Stimulated activated CD8-positive, alpha-beta memory T cell treated with anti-CD3 and anti-CD28 coated beads, Interleukin-15, amount 100 ng/mL, for 1 hour (primary cell): ENCODE measurements at regions not wholly inside any gene's neighbourhood (a gene's known extent, or its start where the extent isn't known, plus 50 kb on each side); places are given as distances from the start of the nearest gene placed in this dataset.
"Not testable (repeated sequence)": the region's sequence is repeated elsewhere in the genome, so short reads cannot be mapped to it uniquely, and the experiment has no call there.

Source experiments
- DNase-seq: peaks from one replicate; pipeline ENCODE4 v3.0.0-alpha.2; 2020; ENCODE audit warnings: low read depth

DNA sequence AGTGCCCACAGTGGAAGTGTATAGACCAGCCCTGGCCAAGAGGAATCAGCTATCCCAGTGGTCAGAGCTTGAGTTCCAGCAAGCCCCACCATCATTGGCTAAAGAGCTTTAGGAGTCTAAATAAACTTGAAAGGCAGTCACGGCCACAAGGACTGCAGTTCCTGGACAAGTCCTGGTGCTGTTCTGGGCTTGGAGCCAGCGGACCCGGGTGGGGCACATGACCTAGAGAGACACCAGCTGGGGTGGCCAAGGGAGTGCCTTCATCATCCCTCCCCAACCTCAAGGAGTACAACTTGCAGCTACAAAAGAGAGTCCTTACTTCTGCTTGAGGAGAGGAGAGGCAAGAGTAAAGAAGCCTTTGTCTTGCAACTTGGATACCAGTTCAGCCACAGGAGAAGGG, 439.8 kb upstream of the TMEFF2 start:
- DNase-seq, result no peak

DNA sequence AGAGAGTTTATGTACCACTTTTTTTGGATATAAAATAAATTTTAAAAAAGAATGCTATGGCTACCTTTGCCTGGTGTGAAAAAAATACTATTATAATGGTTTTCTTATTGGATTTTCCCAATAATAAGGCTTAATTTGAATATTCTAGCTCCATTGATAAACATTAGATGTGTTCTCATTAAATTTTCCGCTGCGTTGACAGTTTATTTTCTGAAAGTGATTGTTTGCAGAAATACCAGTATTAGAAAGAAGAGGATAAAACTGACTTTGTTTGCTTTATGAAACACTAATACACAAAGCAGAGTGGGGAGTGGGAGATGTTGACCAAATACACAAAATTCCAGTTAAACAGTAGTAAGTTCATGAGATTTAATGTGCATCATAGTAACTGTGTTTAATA, 433.3 kb upstream of the TMEFF2 start:
- DNase-seq, result no peak

- no peak for DNase-seq
Measured at GRCh38 chr2:192615105-192615504, 420.4 kb upstream of the TMEFF2 start.

DNA sequence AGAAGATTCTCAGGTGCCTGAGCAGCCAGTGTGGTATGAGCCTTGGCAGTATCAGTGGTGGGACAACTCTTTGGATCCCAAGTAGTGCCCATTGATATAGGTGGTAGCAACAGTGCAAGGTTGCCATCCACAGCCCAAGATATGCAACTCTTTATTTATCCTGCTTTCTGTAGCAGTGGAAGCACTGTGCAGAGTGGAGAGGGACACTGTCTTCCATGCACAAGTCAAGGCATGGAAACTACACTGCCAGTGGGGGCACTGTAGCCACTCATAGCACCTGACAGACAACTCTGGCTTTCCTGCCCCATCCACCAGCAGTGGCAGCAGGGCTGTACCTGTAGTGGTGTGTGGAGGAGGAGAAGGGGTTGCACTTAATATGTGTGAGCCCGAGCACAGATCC, 409.6 kb upstream of the TMEFF2 start:
- no peak for DNase-seq

DNA sequence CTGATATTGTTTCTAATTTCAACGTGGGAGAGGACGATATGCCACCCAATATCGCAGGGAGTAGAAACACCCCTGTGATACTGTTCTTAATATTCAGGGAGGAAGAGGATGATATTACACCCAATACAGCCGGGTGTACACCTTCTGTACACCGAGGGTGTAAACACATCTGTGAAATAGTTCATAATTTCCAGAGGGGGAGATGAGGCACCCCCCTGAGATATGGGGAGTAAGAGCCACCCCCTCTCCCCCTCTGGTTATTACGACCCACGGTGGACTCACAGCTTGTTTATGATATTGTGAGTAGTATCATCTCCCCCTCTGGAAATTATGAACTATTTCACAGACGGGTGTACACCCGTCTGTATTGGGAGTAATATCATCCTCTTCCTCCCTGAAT, 403.9 kb upstream of the TMEFF2 start:
- not testable (repeated sequence) for DNase-seq

GRCh38 chr2:192593561-192593960, 398.8 kb upstream of the TMEFF2 start:
- DNase-seq, result no peak

GRCh38 chr2:192591617-192592016, 396.9 kb upstream of the TMEFF2 start:
- no peak for DNase-seq

DNA sequence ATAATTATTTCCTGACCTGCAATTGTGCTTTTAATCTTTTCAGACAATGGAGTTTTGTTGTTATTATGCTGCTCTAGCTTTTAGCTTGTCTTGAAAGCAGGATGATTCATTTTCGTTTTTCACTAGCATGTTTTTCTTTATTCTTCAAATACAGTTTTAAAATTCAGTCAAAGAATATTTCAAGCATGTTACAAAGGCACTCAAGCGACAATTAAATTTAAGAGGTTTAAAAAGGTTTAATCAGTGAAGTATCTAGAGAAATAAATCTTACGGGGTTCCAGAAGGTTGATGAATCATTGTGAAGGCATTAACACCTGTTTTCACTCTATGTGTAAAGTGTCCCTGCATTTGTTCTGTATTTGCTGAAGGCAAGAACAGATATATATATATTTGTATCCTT, 390.7 kb upstream of the TMEFF2 start:
- no peak for DNase-seq

GRCh38 chr2:192584976-192585375, 390.2 kb upstream of the TMEFF2 start:
- no peak for DNase-seq

DNA sequence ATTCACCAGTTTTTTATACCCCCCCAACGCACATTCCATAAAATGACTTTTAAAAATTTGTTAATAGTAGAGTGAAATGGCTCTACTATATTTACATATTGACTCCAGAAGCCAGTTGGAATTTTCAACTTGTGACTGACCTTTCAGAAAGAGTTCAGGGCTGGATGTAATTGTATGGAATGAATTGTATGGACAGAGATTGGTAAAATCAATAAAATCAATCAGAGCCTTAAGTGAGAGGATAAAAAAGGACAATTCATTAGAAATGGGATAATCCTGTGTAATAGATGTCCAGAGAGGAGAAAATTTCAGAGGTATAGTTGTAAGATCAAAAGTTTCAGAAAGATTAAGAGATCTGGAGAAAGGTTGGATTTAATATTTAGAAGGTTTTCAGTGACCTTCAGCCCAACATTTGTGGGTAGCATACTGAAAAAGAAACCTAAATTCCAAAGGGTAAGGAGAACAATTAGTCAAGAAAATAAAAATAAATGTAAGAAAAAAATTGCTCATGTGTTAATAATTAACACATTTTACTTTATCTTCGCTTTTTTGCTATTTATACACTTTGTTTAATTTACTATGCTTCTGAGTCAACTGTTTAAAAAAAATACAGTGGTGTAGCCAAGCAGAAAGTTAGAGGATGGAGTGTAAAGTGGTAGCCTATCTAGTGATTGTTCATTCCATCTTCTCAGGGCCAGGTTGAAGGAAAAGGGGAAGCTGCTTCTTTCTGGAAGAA, 385.4 kb upstream of the TMEFF2 start:
- DNase-seq, result no peak

DNA sequence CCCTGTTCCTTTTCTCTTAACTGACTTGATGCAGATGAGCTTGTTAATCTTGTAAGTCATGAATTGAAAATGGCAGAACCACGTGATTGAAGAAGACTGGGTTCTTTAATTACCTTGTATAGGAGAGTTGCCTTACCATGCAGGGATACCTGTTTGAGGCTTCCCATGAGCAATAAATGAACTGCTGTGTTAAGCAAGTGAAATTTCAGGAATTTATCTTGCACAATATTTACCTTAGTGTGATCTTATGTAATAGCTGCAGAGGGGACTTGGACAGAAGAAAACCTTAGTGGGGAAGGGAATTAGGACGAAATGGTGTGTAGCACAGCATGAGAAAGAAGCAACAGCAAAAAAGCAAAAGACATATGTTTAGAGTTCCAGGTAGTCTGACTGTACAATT, 384.0 kb upstream of the TMEFF2 start:
- DNase-seq, result no peak

DNA sequence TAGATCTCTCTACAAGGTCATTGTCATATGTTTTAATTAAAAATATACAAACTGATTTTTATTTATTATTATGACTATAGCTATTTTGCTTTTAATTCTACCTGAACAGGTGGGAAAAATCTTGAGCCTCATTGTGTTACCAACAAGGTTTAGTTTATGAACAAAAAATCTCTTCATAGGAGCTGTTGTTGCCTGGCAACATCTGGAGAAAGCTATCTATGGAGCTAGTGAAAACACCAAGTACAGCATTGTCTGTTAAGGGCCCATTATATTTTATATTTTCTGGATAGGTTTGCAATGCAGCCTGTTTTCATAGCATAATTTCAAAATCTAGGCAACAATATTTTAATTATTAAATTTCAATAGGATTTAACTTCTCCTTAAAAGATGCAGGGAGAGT, 383.0 kb upstream of the TMEFF2 start:
- DNase-seq, result no peak

- DNase-seq, result no peak
Measured at GRCh38 chr2:192574552-192574951, 379.8 kb upstream of the TMEFF2 start.

GRCh38 chr2:192571636-192572035, 376.9 kb upstream of the TMEFF2 start:
- DNase-seq, result no peak

GRCh38 chr2:192570788-192571187, 376.1 kb upstream of the TMEFF2 start:
- DNase-seq, result no peak

- DNase-seq, result no peak
Measured at GRCh38 chr2:192566863-192567262, 372.1 kb upstream of the TMEFF2 start.

DNA sequence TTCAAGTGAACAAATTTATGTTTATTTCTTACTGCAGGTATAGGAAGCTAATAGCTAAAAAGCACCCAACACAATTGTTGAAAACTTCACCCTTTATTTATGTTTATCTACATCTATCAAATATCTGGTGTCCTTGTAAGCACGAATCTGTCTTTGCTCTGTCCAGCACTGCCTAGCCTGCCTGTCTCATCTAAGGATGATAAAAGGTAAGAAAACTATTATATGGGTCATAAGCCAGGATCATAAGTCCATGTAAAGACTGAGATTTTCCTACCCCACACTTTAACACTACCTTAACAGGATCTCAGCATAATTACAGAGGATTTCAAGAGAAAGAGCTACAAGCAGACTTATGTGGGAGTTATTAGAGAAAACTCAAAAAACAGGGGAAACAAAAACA, 365.6 kb upstream of the TMEFF2 start:
- DNase-seq, result no peak

GRCh38 chr2:192559587-192559986, 364.9 kb upstream of the TMEFF2 start:
- no peak for DNase-seq

DNA sequence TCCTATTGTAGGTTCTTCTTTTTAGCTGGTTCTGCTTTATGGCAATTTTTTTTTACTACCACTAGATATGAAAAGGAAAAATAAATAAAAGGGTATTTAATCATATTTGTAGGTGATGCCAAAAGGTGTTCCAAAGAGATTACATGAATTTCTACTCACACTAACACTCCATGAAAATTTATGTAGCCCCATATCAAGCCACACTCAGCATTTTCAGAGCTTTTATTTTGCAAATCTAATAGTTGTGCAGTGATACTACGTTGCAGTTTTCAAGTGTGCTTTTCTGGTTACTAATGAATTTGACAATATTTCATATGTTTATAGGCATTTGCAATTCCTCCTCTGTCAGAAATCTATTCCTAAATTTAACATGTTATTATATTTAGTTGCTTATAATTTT, 363.9 kb upstream of the TMEFF2 start:
- DNase-seq, result no peak

DNA sequence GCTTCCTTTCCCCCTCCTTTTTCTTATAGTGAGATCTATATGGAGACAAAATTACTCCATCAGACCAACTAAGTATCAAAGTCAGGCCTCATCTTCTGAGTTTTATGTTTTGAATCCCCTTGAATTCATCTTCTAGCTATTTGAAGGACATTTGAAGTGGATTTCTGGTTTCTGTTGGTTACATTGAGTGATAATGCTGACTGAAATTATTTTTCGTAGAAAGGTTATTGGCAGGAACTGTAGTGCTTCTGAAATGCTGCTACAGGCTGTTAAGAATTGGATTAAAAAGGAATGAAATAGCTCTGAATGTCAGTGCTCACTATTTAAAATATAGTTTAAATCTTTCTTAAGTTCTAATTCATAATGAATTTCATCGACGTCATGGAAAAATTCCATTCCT, 361.0 kb upstream of the TMEFF2 start:
- DNase-seq, result no peak

DNA sequence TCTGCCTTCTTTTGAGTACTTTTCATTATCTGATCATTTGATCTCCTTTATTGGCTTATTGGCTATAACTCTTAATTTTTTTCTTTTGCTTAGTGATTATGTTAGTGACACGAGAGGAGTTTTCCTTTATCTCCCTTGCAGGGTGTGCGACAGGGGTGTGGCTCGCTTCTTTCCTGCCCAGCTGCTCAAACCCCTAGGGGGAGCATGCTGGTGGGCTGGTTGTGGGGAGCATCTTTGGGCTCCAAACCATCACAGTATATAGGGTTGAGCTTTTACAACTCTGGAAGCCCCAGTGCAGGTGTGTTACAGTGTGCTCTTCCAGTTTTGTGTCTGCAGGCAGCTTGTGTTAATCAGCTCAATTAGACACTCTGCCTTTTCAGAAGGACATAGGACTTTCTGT, 357.0 kb upstream of the TMEFF2 start:
- DNase-seq, result no peak

DNA sequence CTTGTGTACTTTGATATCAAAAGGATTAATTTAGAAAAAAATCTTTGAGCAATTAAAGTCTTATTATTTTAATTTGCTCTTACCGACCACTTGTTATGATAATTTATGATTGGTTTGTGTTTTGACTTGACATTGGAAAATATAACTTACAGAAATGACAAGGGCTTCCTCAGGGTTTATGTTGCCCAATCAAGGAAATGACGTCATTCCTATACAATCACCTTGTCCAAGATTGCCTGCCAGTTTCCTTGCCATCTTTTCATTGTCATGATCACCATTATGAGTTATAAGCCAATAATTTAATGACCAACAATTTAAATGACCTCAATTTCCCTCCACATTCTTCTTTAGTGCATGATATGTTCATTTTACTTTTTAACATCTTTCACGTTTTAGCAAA, 351.8 kb upstream of the TMEFF2 start:
- no peak for DNase-seq

DNA sequence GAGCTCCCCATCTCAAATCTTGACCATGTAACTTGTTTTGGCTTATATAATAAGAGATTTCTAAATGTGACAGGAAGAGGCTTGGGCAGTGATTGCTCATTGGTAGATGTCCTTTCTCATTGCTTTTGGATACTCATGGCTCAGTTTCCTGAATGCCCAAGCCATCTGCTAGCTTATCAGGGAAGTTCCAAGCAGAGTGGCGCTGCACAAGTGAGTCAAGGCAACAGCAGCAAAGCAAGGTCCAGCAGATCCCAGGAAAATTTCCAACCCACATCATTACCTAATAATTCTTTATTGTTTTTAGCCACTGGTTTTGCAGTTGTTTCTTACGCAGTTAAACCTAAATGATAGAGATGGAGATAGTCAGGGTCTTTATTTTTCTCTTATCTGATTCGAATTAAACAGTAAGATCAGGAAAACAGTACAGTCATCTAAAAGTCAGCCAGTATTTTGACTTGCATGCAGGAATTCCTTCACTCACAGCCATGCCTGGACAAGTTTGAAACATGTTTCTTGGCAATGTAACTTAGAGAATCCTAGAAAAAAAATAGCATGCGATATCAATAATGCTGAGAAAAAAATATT, 349.7 kb upstream of the TMEFF2 start:
- no peak for DNase-seq
